ENCODE measurements at regions not wholly inside any gene's neighbourhood (a gene's known extent, or its start where the extent isn't known, plus 50 kb on each side); places are given as distances from the start of the nearest gene placed in this dataset.
A peak's percentile ranks its signal among the peaks of the same experiment; 100 is the strongest.

DNA sequence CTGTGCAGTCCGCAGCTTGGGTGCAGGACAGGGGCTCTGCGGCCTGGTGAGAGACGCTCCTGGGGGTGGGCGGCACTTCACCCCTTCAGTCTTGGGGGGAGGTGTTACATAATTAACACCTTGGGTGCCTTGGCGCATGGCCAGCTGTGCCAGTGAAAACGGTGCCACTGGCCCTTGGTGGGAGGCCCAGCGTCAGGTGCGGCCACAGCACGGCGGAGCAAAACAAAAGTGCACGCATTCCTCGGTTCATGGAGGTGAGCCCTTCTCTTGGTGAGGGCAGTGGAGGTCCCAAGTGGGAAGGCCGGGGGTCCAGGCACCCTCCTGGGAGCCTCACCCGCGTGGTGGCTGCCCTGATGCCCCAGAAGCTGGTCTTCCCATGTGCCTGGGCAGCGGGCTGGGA lies 89.8 kb downstream of the ENGASE start:
- WGBS (ENCODE audit: insufficient coverage, low lambda C conversion rate), result no CpG with 5 or more reads among the region's 16 CpGs
- no peaks in the 10 kb centered on the region for H3K4me1 ChIP-seq (ENCODE audit: control insufficient read depth, insufficient read depth, low read length)
- no peak overlapping the region for H3K27ac ChIP-seq (ENCODE audit: low read length)
- no peak overlapping the region for H3K4me3 ChIP-seq (ENCODE audit: low read length)
- DNase-seq, result no peak
- peaks cover 12% of the 10 kb centered on the region for H3K27me3 ChIP-seq (ENCODE audit: control insufficient read depth, insufficient read depth, low read length)
- H3K36me3 ChIP-seq (ENCODE audit: control insufficient read depth, insufficient read depth, low read length), result no peaks in the 10 kb centered on the region
- no peaks in the 10 kb centered on the region for H3K9me3 ChIP-seq (ENCODE audit: control insufficient read depth, low read depth, low read length)

DNA sequence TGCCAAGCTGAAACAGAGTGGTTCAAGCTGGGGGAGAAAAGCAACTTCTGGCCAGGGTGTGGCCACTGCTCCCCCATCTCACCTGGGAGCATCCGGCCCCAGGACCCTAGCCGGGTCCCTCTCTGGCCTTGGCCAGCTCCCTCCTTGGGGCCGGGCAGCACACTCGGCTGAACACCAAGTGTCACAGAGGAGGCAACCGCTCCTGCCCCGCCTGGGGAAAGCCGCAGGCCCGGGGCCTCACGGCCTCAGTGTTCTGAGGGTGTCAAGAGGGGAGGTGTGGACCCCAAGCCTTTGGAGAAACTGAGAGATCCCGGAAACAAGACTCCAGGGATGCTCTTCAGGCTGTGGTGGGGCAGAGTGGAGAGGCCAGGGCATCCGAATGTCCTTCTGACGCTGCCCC lies 88.4 kb downstream of the ENGASE start:
- H3K36me3 ChIP-seq (ENCODE audit: control insufficient read depth, insufficient read depth, low read length), result no peaks in the 10 kb centered on the region
- DNase-seq, result no peak
- H3K4me1 ChIP-seq (ENCODE audit: control insufficient read depth, insufficient read depth, low read length), result no peaks in the 10 kb centered on the region
- H3K4me3 ChIP-seq (ENCODE audit: low read length), result no peak overlapping the region
- H3K27ac ChIP-seq (ENCODE audit: low read length), result no peak overlapping the region
- H3K27me3 ChIP-seq (ENCODE audit: control insufficient read depth, insufficient read depth, low read length), result peaks cover 16% of the 10 kb centered on the region
- no CpG with 5 or more reads among the region's 12 CpGs for WGBS (ENCODE audit: insufficient coverage, low lambda C conversion rate)
- no peaks in the 10 kb centered on the region for H3K9me3 ChIP-seq (ENCODE audit: control insufficient read depth, low read depth, low read length)

DNA sequence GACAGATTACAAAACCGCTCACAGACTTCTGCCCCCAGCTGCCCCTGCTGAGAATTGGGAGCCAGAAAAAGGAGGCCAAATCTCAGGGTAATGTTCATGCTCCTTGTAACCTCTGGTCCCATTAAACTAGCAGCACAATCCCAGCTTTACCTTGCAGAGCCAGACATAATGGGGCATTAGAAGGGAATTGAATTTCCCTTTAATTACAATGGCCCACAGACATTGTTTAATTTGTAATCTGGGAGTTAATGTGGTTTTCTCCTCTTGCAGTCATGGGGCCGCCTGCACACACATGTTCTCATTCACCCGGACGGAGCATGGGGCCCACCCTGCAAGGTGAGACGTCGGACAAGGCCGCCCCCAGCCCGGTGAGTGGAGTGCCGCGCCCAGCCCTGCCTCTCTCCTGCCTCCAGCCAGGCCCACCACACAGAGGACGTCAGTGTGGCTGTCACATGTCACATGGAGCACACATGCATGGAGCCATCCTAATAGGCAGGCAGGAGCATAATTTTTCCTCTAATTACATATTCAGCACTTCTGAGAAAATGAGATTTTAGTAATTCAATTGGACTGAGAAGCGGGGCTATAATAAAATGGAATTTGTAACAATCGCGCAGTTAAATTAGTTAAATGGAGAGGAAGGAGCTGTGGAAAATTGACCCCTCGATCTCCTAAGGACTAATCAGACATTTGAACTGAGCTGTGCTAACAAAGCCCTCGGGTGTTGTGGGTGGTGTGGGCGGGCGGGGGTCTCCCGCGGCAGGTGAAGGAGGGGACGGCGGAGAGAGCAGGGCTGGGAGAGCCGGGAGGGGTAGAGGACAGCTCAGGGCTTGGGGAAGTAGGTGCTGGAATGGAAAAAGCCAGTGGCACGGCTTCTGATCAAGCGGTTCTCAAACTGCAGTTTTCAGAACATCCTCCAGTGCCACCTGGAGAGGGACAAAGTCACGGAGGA lies 87.7 kb downstream of the ENGASE start:
- Histone ChIP-seq H3K9me3 (ENCODE audit: control insufficient read depth, low read depth, low read length) (no peaks in the 10 kb centered on the region), H3K27ac (ENCODE audit: low read length) (no peak overlapping the region), H3K36me3 (ENCODE audit: control insufficient read depth, insufficient read depth, low read length) (no peaks in the 10 kb centered on the region), H3K4me3 (ENCODE audit: low read length) (no peak overlapping the region), H3K4me1 (ENCODE audit: control insufficient read depth, insufficient read depth, low read length) (no peaks in the 10 kb centered on the region), H3K27me3 (ENCODE audit: control insufficient read depth, insufficient read depth, low read length) (peaks cover 16% of the 10 kb centered on the region)
- no CpG with 5 or more reads among the region's 26 CpGs for WGBS (ENCODE audit: insufficient coverage, low lambda C conversion rate)
- peak in 1 of 2 donors; percentile 5 for DNase-seq

DNA sequence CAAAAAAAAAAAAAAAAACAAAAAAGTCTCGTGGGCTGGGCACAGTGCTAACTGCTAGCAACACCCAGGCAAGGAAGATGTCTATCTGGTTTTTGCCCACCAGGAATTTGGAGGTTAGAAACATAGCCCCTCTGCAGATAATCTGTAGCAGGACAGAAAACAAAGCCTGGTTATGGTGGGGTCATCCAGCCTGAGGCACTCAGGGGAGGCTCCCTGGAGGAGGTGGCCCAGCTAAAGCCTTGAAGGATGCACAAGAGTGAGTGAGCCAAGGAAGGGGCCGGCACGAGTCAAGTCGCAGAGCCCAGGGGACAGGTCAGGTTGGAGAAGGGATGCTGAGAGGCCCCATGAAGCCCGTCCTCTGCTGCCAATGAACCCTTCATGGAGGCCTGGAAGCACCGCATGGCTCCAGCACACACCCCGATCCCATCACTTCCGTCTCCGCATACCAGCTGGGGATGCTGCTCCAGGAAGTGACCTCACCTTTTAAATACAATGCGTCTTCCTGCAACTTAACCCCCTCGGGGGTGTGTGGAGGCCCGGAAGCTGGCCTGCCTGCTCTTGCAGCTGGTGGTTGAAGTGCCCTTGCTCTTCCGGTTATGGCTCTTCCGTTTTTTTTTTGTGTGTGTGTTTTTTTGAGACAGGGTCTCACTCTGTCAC lies 86.5 kb downstream of the ENGASE start:
- Histone ChIP-seq H3K4me1 (ENCODE audit: control insufficient read depth, insufficient read depth, low read length) (no peaks in the 10 kb centered on the region), H3K36me3 (ENCODE audit: control insufficient read depth, insufficient read depth, low read length) (no peaks in the 10 kb centered on the region), H3K27me3 (ENCODE audit: control insufficient read depth, insufficient read depth, low read length) (peaks cover 14% of the 10 kb centered on the region), H3K27ac (ENCODE audit: low read length) (no peak overlapping the region), H3K4me3 (ENCODE audit: low read length) (no peak overlapping the region), H3K9me3 (ENCODE audit: control insufficient read depth, low read depth, low read length) (no peaks in the 10 kb centered on the region)
- DNase-seq, result no peak
- WGBS (ENCODE audit: insufficient coverage, low lambda C conversion rate), result no CpG with 5 or more reads among the region's 14 CpGs

DNA sequence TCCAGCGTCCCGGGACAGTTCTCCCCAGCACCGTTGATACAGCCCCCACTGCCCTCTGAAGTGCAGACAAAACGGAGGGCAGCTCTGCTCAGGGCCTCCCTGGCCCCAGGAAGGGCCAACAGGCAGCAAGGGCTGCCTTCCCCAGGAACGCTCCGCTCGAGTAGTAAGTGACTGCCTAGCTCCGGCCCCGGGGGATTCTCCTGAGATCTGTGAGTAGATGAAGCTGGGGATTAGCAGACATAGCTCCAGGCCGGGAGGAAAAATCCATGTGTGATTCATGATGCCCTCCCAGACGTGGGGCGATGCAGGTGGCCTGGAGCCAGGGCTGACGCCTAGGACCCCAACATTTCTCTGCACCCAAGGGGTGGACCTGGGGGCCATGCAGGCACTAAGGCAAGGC lies 85.3 kb downstream of the ENGASE start:
- Histone ChIP-seq H3K27me3 (ENCODE audit: control insufficient read depth, insufficient read depth, low read length) (peaks cover 10% of the 10 kb centered on the region), H3K4me3 (ENCODE audit: low read length) (no peak overlapping the region), H3K36me3 (ENCODE audit: control insufficient read depth, insufficient read depth, low read length) (no peaks in the 10 kb centered on the region), H3K9me3 (ENCODE audit: control insufficient read depth, low read depth, low read length) (no peaks in the 10 kb centered on the region), H3K4me1 (ENCODE audit: control insufficient read depth, insufficient read depth, low read length) (no peaks in the 10 kb centered on the region), H3K27ac (ENCODE audit: low read length) (no peak overlapping the region)
- WGBS (ENCODE audit: insufficient coverage, low lambda C conversion rate), result no CpG with 5 or more reads among the region's 13 CpGs
- DNase-seq, result no peak

GRCh38 chr17:79159471-79159870 lies 84.8 kb downstream of the ENGASE start:
- Histone ChIP-seq H3K27me3 (ENCODE audit: control insufficient read depth, insufficient read depth, low read length) (peaks cover 10% of the 10 kb centered on the region), H3K4me1 (ENCODE audit: control insufficient read depth, insufficient read depth, low read length) (no peaks in the 10 kb centered on the region), H3K9me3 (ENCODE audit: control insufficient read depth, low read depth, low read length) (no peaks in the 10 kb centered on the region), H3K4me3 (ENCODE audit: low read length) (no peak overlapping the region), H3K27ac (ENCODE audit: low read length) (no peak overlapping the region), H3K36me3 (ENCODE audit: control insufficient read depth, insufficient read depth, low read length) (no peaks in the 10 kb centered on the region)
- DNase-seq, result no peak
- WGBS (ENCODE audit: insufficient coverage, low lambda C conversion rate), result no CpG with 5 or more reads among the region's 6 CpGs

GRCh38 chr17:79156463-79157095 lies 82.0 kb downstream of the ENGASE start:
- Histone ChIP-seq H3K36me3 (ENCODE audit: control insufficient read depth, insufficient read depth, low read length) (no peaks in the 10 kb centered on the region), H3K4me3 (ENCODE audit: low read length) (no peak overlapping the region), H3K4me1 (ENCODE audit: control insufficient read depth, insufficient read depth, low read length) (no peaks in the 10 kb centered on the region), H3K27me3 (ENCODE audit: control insufficient read depth, insufficient read depth, low read length) (peaks cover 17% of the 10 kb centered on the region), H3K9me3 (ENCODE audit: control insufficient read depth, low read depth, low read length) (no peaks in the 10 kb centered on the region), H3K27ac (ENCODE audit: low read length) (no peak overlapping the region)
- WGBS (ENCODE audit: insufficient coverage, low lambda C conversion rate), result no CpG with 5 or more reads among the region's 19 CpGs
- no peak for DNase-seq

- DNase-seq, result no peak
- Histone ChIP-seq H3K27me3 (ENCODE audit: control insufficient read depth, insufficient read depth, low read length) (peaks cover 17% of the 10 kb centered on the region), H3K4me1 (ENCODE audit: control insufficient read depth, insufficient read depth, low read length) (no peaks in the 10 kb centered on the region), H3K4me3 (ENCODE audit: low read length) (no peak overlapping the region), H3K27ac (ENCODE audit: low read length) (no peak overlapping the region), H3K9me3 (ENCODE audit: control insufficient read depth, low read depth, low read length) (no peaks in the 10 kb centered on the region), H3K36me3 (ENCODE audit: control insufficient read depth, insufficient read depth, low read length) (no peaks in the 10 kb centered on the region)
- WGBS (ENCODE audit: insufficient coverage, low lambda C conversion rate), result no CpG with 5 or more reads among the region's 12 CpGs
Observed at GRCh38 chr17:79155701-79156100, 81.1 kb downstream of the ENGASE start.

GRCh38 chr17:79154951-79155585 lies 80.4 kb downstream of the ENGASE start:
- no peaks in the 10 kb centered on the region for H3K4me1 ChIP-seq (ENCODE audit: control insufficient read depth, insufficient read depth, low read length)
- WGBS (ENCODE audit: insufficient coverage, low lambda C conversion rate), result 100% methylated on average over 1 of the region's 31 CpGs
- H3K27me3 ChIP-seq (ENCODE audit: control insufficient read depth, insufficient read depth, low read length), result peaks cover 19% of the 10 kb centered on the region

GRCh38 chr17:79154446-79154845 lies 79.8 kb downstream of the ENGASE start:
- Histone ChIP-seq H3K27me3 (ENCODE audit: control insufficient read depth, insufficient read depth, low read length) (peaks cover 16% of the 10 kb centered on the region), H3K27ac (ENCODE audit: low read length) (no peak overlapping the region), H3K36me3 (ENCODE audit: control insufficient read depth, insufficient read depth, low read length) (no peaks in the 10 kb centered on the region), H3K4me3 (ENCODE audit: low read length) (no peak overlapping the region), H3K9me3 (ENCODE audit: control insufficient read depth, low read depth, low read length) (no peaks in the 10 kb centered on the region), H3K4me1 (ENCODE audit: control insufficient read depth, insufficient read depth, low read length) (no peaks in the 10 kb centered on the region)
- WGBS (ENCODE audit: insufficient coverage, low lambda C conversion rate), result no CpG with 5 or more reads among the region's 14 CpGs
- DNase-seq, result no peak

More at GRCh38 chr17:79154951-79155585, 80.4 kb downstream of the ENGASE start:
- no peak overlapping the region for H3K27ac ChIP-seq (ENCODE audit: low read length)
- H3K4me3 ChIP-seq (ENCODE audit: low read length), result no peak overlapping the region
- H3K9me3 ChIP-seq (ENCODE audit: control insufficient read depth, low read depth, low read length), result no peaks in the 10 kb centered on the region
- DNase-seq, result no peak
- no peaks in the 10 kb centered on the region for H3K36me3 ChIP-seq (ENCODE audit: control insufficient read depth, insufficient read depth, low read length)
